GM12878 (cell line): ENCODE measurements at regions not wholly inside any gene's neighbourhood (a gene's known extent, or its start where the extent isn't known, plus 50 kb on each side); places are given as distances from the start of the nearest gene placed in this dataset.

Source experiments
- ATAC-seq: fragments of 200-7000 bp; cut with Tn5 transposase; 3 replicates; pipeline ENCODE4 v1.9.1; 2020; ENCODE audit warnings: mild to moderate bottlenecking, moderate library complexity
- BruUV-seq: library from RNA; stranded (reverse); fragments of 400-500 nt; replicated peaks from 2 replicates; lab custom pipeline; 2021; lab: Mats Ljungman, UMichigan
- CTCF ChIA-PET: fragments of 300-600 bp; sonication (Branson Sonifier 250); formaldehyde crosslinking; extraction: SDS; loops from one replicate; lab custom pipeline; 2021; ENCODE audit warnings: inconsistent platforms; lab: Yijun Ruan, JAX
- POLR2A ChIA-PET: fragments of 350-600 bp; formaldehyde crosslinking; extraction: SDS; loops from one replicate; lab custom pipeline; 2021; ENCODE audit warnings: inconsistent platforms; lab: Charles Lee
- RAD21 ChIA-PET: fragments of 300-600 bp; sonication (Branson Sonifier 250); formaldehyde crosslinking; loops from one replicate; lab custom pipeline; 2023; ENCODE audit warnings: antibody characterized with exemption; ENCODE audit not compliant: unreplicated experiment; lab: Charles Lee
- SMC1A ChIA-PET: fragments of 300-600 bp; sonication (Branson Sonifier 250); formaldehyde crosslinking; loops from one replicate; lab custom pipeline; 2023; ENCODE audit not compliant: unreplicated experiment, uncharacterized antibody; lab: Charles Lee
- DNase-seq: peaks from one replicate; pipeline ENCODE4 v3.0.0-alpha.2; 2011; ENCODE audit warnings: low read depth, low spot score
- FAIRE-seq: peaks from 3 replicates; lab custom pipeline; 2011; peaks lifted over from hg19 to GRCh38; lab: Jason Lieb, UNC
- H2AFZ ChIP-seq: 2 replicates; pipeline ENCODE4 v1.6.0; 2011; ENCODE audit warnings: low read depth, low read length, control low read depth; ENCODE audit not compliant: control insufficient read depth
- H3K27ac ChIP-seq: 2 replicates; pipeline ENCODE4 v1.5.1; 2011; ENCODE audit warnings: control low read depth; ENCODE audit not compliant: control insufficient read depth, insufficient read depth
- H3K27me3 ChIP-seq, 2 experiments: replicated peaks in 1 of 2; 2 replicates each; pipeline versions ENCODE4 v1.6.0 to v1.6.1; 2011; ENCODE audit warnings: low read length in 1 of 2; ENCODE audit not compliant: control insufficient read depth in 2 of 2, insufficient read depth in 2 of 2
- H3K36me3 ChIP-seq, 2 experiments: 2 replicates each; pipeline ENCODE4 v1.5.1; 2011; ENCODE audit warnings: low read length in 1 of 2; ENCODE audit not compliant: control insufficient read depth in 2 of 2, insufficient read depth in 2 of 2
- H3K4me1 ChIP-seq: 2 replicates; pipeline ENCODE4 v1.6.1; 2011; ENCODE audit warnings: mild to moderate bottlenecking, low read length, moderate library complexity, mixed read lengths; ENCODE audit not compliant: control insufficient read depth, insufficient read depth
- H3K4me2 ChIP-seq: 2 replicates; pipeline ENCODE4 v1.6.0; 2011; ENCODE audit warnings: control low read depth; ENCODE audit not compliant: control insufficient read depth, insufficient read depth
- H3K4me3 ChIP-seq: fragments of 200-600 bp; sonication (generic); 2 replicates; pipeline ENCODE4 v1.5.1; 2016
- H3K79me2 ChIP-seq: 2 replicates; pipeline ENCODE4 v1.6.0; 2011; ENCODE audit warnings: low read length; ENCODE audit not compliant: control insufficient read depth, insufficient read depth
- H3K9ac ChIP-seq: 2 replicates; pipeline ENCODE4 v1.8.0; 2011; ENCODE audit warnings: low read length, control low read depth, mixed read lengths; ENCODE audit not compliant: control insufficient read depth, insufficient read depth
- H3K9me3 ChIP-seq: replicated peaks from 3 replicates; pipeline ENCODE4 v1.5.1; 2011; ENCODE audit warnings: mild to moderate bottlenecking, low read length; ENCODE audit not compliant: control insufficient read depth, insufficient read depth
- H4K20me1 ChIP-seq: 2 replicates; pipeline ENCODE4 v1.6.0; 2011; ENCODE audit not compliant: control insufficient read depth, insufficient read depth
- BCL3 ChIP-seq: IDR thresholded peaks from 2 replicates; pipeline ENCODE4 v1.6.1; 2011; ENCODE audit warnings: borderline replicate concordance, low read depth, mild to moderate bottlenecking, moderate library complexity, low read length; ENCODE audit not compliant: insufficient read depth, poor library complexity, severe bottlenecking
- CBX5 ChIP-seq: sonication (generic); IDR thresholded peaks from 2 replicates; pipeline ENCODE4 v1.6.1; 2016; ENCODE audit warnings: low read depth, moderate library complexity, mild to moderate bottlenecking, inconsistent platforms
- CUX1 ChIP-seq: IDR thresholded peaks from 2 replicates; pipeline ENCODE4 v1.6.1; 2012; ENCODE audit warnings: improper control_type of control experiment, low read depth, low read length; ENCODE audit not compliant: insufficient replicate concordance
- JUND ChIP-seq: IDR thresholded peaks from 2 replicates; pipeline ENCODE4 v1.6.1; 2012; ENCODE audit warnings: low read depth, mild to moderate bottlenecking, low read length, improper control_type of control experiment, moderate library complexity
- MLLT1 ChIP-seq: fragments of 450-650 bp; IDR thresholded peaks from 2 replicates; pipeline ENCODE4 v1.6.1; 2016; ENCODE audit warnings: mild to moderate bottlenecking
- USF1 ChIP-seq: IDR thresholded peaks from 2 replicates; pipeline ENCODE4 v1.6.1; 2011; ENCODE audit warnings: borderline replicate concordance, low read depth, mild to moderate bottlenecking, moderate library complexity, mixed read lengths, low read length; ENCODE audit not compliant: insufficient read depth; ENCODE audit errors: extremely low read length
- ZBTB40 ChIP-seq: fragments of 450-650 bp; IDR thresholded peaks from 2 replicates; pipeline ENCODE4 v1.6.1; 2016; ENCODE audit warnings: mild to moderate bottlenecking, moderate library complexity, borderline replicate concordance
- WGBS: methylation state at CpG from one replicate; pipeline ENCODE4 v1.1.6; 2016; ENCODE audit warnings: low lambda C conversion rate; ENCODE audit not compliant: insufficient replicate concordance, insufficient coverage; ENCODE audit errors: missing lambda C conversion rate; 5-methylcytosine and 5-hydroxymethylcytosine counted together
- in situ Hi-C: fragments of 300-500 bp; cut with MboI; formaldehyde crosslinking; loops from 9 replicates; pipeline ENCODE4 v1.14.3; 2018; ENCODE audit warnings: mixed read lengths
- intact Hi-C: fragments of 100-400 bp; cut with micrococcal nuclease; formaldehyde crosslinking; loops from one replicate; pipeline ENCODE4 v1.14.2; 2022; ENCODE audit not compliant: unreplicated experiment

- no peak for TF ChIP-seq CUX1
These were observed 60.4 kb downstream of the EVX1 start (continued) for GRCh38 chr7:27303026-27303425.

GRCh38 chr7:27305854-27306253 lies 63.3 kb downstream of the EVX1 start:
- POLR2A ChIA-PET: no interaction called here
- intact Hi-C loops (no loop called here), in situ Hi-C loops (no loop called here)
- RAD21 ChIA-PET: no interaction called here
- no peaks in the 10 kb centered on the region for H3K9me3 ChIP-seq
- no TSS peak for BruUV-seq
- no peaks in the 10 kb centered on the region for H3K4me1 ChIP-seq
- no peaks in the 10 kb centered on the region for H4K20me1 ChIP-seq
- no peak overlapping the region for H2AFZ ChIP-seq
- DNase-seq: no peak
- CTCF ChIA-PET: no interaction called here
- no peaks in the 10 kb centered on the region for H3K79me2 ChIP-seq
- no peak for ATAC-seq
- no peak overlapping the region for H3K9ac ChIP-seq
- H3K4me2 ChIP-seq: no peak overlapping the region
- H3K36me3 ChIP-seq: no peaks in the 10 kb centered on the region
- no peak overlapping the region for H3K27ac ChIP-seq
- SMC1A ChIA-PET: no interaction called here
- no peak overlapping the region for H3K4me3 ChIP-seq
- FAIRE-seq: no peak
- 63% methylated on average over 6 of the region's 6 CpGs for WGBS
- H3K27me3 ChIP-seq: no peaks in the 10 kb centered on the region
- TF ChIP-seq USF1 (no peak), BCL3 (no peak), ZBTB40 (no peak), JUND (no peak), CBX5 (no peak), MLLT1 (no peak)
